ENCODE measurements at regions not wholly inside any gene's neighbourhood (a gene's known extent, or its start where the extent isn't known, plus 50 kb on each side); places are given as distances from the start of the nearest gene placed in this dataset.

- peak; percentile 17 for DNase-seq
Observed at GRCh38 chr16:51762081-51762996, 611.3 kb upstream of the SALL1 start.

- no peak for DNase-seq
Observed at GRCh38 chr16:51761001-51761400, 609.9 kb upstream of the SALL1 start.

DNA sequence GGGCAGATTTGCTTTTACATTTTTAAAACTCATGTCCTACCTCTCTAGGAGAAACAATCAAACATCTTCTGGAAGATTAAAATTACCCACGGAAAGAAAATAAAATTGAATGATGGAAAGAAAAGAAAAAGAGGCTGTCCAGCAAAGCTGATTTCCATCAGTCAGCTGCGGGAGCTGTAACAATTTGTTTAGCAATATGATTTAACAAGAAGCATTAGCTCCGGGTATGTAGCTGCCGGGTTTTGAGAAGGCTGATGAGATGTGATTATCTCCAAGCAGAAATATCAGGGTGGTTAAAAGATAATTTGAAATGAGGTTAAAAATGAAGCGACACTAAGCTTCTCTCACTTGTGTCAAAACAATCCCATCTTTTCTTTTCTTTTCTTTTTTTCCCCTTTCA is 608.9 kb upstream of the SALL1 start:
- no peak for DNase-seq

GRCh38 chr16:51759329-51759728 is 608.3 kb upstream of the SALL1 start:
- no peak for DNase-seq

- DNase-seq: no peak
Observed at GRCh38 chr16:51757921-51758479, 606.9 kb upstream of the SALL1 start.

DNA sequence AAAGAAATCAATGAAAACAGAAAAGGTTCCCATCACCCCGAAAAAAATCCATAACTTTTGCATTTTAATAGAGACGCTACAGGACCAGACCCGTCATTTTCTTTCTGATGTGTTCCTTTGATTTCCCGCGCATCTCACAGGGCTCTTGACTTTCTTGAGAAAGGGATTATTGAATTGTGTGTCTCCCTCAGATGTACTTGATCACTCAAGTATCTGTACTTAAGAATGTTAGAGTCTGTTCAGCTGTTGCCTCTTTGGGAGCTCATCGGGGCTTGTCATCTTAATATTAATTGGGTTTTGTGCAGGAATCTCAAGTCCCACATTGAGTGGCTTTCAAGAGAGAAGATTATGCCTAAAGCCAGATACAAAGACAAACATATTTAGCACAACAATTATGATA is 606.4 kb upstream of the SALL1 start:
- no peak for DNase-seq

DNA sequence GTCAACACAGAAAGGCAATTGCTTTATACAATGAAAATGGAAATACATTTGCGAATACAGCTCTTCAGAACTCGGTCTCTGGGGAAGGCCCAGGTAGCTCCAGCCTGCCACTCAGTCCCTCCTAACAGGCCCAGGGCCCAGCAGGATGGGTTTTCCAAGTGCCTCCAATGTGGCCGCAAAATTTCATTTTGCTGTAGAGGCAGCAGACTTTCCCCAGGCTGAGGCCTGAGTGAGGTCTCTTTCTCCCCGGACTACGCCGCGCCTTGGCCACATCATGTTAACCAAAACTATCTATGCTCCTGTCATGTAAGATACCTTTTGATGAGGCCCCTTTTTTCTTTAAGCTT is 606.0 kb upstream of the SALL1 start:
- no peak for DNase-seq

DNA sequence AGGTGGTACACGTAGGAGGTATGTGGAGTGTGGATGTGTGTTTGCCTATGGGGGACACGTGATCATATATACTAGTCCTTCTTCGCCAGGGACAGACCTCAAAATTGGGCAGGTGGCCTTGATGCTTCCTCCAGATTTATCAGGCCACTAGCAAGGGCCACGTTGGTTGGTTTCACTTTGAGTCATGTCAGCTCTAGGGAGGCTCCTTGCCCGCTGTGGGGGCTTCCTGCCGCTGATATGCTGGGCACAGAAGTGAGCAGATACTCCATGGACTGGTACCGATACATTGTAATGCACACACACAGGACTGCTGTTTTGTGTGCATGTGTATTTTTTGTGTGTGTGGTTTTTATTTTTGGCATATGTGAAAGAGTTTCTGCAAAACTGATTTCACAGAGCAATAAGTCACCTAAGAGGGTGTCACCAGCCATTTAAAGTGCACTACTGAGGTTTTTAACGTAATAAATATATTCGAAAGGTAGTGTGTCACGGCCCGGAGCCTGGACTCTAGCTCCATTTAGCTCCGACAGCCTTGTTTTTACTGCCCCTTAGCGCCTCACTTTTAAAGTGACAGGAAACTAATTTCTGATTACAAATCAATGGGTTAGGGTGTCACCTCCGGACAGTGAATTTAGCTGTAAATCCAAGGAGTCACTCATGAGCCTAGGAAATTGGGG is 605.5 kb upstream of the SALL1 start:
- DNase-seq: no peak

- no peak for DNase-seq
Observed at GRCh38 chr16:51755577-51756355, 604.7 kb upstream of the SALL1 start.

GRCh38 chr16:51755039-51755501 is 604.0 kb upstream of the SALL1 start:
- no peak for DNase-seq

DNA sequence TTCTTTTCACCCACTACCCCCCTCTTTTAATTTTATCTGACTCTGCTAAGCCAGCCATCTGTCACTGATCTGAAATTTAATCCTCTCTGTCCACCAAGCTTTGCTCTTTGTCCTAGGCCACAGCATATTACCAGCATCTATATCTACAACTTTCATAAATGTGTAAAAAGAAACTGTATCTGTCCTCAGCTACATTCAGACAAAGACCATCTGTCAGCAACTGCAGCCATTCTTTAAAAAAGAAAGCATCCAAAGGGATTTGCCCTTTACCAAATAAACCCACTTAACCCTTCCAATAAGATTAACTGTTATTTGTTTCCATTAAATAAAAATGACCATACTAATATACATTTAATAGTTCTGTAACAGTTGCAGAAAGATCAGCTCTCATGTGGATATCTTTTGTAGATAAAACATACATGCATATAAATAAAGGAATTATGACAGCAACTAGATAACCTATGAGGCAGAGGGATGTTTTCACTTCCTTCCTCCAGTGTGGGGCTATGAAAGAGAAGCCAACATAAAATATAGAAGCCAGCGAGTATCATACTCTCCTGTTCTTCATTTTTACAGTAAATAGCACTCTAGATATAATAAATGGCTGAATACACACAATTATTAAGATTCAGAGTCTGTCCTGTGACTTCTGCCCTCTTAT is 602.5 kb upstream of the SALL1 start:
- DNase-seq: no peak

DNA sequence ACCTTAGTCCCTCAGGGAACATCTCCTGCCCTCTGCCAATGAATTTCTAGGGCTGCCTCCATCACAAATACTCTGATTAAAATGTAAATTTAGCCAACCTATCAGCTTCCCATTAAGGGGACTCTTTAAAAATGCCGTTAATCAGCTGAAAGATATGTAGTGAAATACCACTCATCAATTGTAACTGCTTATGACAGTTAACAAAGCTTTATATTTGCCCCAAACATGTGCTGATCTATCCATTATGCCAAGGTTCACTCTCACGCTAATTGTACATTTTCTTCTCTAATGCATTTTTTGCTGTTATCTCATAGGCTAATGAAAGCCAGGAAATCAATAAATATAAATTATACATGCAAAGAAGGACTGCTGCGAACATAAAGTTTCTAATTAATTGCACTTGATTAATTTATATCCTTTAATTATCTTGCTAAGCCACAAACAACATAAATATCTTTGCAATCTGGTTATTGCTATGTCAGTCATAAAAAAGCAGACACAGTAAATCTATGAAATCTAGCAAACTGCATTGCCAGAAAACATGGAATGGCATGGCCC is 601.4 kb upstream of the SALL1 start:
- DNase-seq: no peak

GRCh38 chr16:51747329-51747728 is 596.3 kb upstream of the SALL1 start:
- DNase-seq: no peak

- DNase-seq: no peak
Observed at GRCh38 chr16:51734220-51734619, 583.1 kb upstream of the SALL1 start.

GRCh38 chr16:51733181-51733580 is 582.1 kb upstream of the SALL1 start:
- DNase-seq: no peak

DNA sequence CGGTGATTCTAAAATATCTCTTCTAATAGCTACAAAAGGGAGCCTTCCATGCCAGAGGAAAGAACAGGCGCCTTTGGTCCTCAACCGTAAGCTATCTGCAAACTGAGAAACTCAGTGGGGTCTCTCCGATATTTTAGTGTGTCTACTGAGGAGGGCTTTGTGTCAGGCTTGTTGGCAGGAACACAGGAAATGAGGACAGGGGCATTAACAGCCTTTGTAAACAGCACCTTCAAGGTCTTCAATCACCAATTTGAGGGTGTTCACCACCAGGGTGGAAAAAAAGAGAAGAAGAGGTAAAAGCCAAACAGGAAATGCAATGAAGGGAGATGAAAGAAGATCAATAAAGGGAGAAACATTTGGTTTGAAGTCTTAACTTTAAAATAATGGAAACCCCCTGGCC is 580.1 kb upstream of the SALL1 start:
- no peak for DNase-seq

DNA sequence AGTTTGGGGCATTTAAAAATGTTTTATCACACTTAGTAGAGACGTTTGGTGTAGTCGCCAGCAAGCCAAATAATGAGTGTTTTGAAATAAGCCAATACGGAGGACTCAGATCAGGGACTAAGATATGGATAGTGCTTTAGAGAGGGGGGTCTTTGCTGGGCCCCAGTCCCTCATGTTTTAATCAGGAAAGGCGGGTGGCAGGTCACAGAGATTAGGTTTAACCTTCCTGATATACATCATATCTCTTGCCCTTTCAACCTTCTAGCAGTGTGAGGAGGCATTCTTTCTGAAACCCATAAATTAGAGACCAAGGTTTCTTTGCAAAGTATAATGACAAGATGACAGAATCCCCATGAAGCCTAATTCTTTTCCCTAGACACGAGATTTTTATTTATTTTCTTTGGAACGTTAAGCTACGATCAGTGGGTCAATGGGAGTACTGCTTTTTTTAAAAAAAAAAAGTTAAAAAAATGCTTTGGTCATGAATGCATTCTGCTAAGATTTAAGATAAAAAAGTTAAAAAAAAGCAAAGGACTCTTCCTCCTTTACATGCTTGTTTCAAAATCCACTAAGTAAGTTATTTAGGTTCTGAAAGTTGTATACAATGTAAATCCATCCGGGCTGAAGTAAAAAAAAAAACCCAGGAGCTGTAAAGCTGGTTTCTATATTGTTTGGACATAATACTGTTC is 572.1 kb upstream of the SALL1 start:
- DNase-seq: no peak

DNA sequence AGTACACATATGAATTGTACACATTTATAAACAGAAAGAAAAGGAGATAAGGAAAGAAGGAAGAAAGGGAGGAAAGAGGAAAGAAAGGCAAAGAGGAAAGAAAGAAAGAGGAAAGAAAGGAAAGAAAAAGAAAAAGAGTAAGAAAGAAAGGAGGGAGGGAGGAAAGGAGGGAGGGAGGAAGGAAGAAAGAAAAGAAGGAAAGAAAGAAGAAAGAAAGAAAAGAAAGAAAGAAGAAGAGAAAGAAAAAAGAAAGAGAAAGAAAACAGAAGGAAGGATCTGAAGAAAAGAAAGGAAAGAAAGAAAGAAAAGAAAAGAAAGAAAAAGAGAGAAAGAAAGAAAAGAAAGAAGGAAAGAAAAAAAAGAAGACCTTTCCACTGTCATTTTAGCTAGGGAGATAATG is 571.4 kb upstream of the SALL1 start:
- no peak for DNase-seq

GRCh38 chr16:51719376-51719775 is 568.3 kb upstream of the SALL1 start:
- DNase-seq: no peak

GRCh38 chr16:51716195-51716594 is 565.1 kb upstream of the SALL1 start:
- no peak for DNase-seq

GRCh38 chr16:51713502-51713901 is 562.4 kb upstream of the SALL1 start:
- no peak for DNase-seq
